Kidney (tissue), 13 donors: ENCODE measurements at regions not wholly inside any gene's neighbourhood (a gene's known extent, or its start where the extent isn't known, plus 50 kb on each side); places are given as distances from the start of the nearest gene placed in this dataset.

Source experiments
- DNase-seq, 5 donors: peaks; one replicate each; pipeline ENCODE4 v3.0.0-alpha.2; 2013 to 2020
- FAIRE-seq: peaks from 2 replicates; lab custom pipeline; 2012; peaks lifted over from hg19 to GRCh38; lab: Jason Lieb, UNC
- H3K27ac ChIP-seq, 2 donors: one replicate each; pipeline ENCODE4 v1.7.0; 2013; ENCODE audit warnings: low read depth in 2 of 2, low read length in 2 of 2, inconsistent platforms in 1 of 2
- H3K27me3 ChIP-seq: one replicate; pipeline ENCODE4 v1.7.1; 2013; ENCODE audit warnings: low read length, inconsistent platforms; ENCODE audit not compliant: control insufficient read depth, insufficient read depth
- H3K36me3 ChIP-seq, 3 donors: one replicate each; pipeline versions ENCODE4 v1.7.0 to v1.7.1; 2013; ENCODE audit warnings: low read length in 3 of 3, control low read depth in 1 of 3, inconsistent platforms in 1 of 3; ENCODE audit not compliant: insufficient read depth in 3 of 3, control insufficient read depth in 2 of 3
- H3K4me1 ChIP-seq, 3 donors: one replicate each; pipeline versions ENCODE4 v1.7.0 to v1.7.1; 2013; ENCODE audit warnings: low read length in 3 of 3, inconsistent platforms in 1 of 3, low read depth in 1 of 3; ENCODE audit not compliant: control insufficient read depth in 2 of 3, insufficient read depth in 2 of 3
- H3K4me3 ChIP-seq, 3 donors: one replicate each; pipeline versions ENCODE4 v1.7.0 to v1.8.1; 2013; ENCODE audit warnings: low read length in 3 of 3, control low read depth in 1 of 3, inconsistent platforms in 1 of 3
- H3K9ac ChIP-seq, 3 donors: one replicate each; pipeline versions ENCODE4 v1.7.0 to v1.7.1; 2013; ENCODE audit warnings: low read length in 3 of 3, control low read depth in 1 of 3, inconsistent platforms in 1 of 3
- H3K9me3 ChIP-seq, 3 donors: one replicate each; pipeline versions ENCODE4 v1.7.0 to v1.7.1; 2013; ENCODE audit warnings: low read length in 3 of 3, control low read depth in 1 of 3, inconsistent platforms in 1 of 3; ENCODE audit not compliant: control insufficient read depth in 2 of 3, insufficient read depth in 1 of 3
- CTCF ChIP-seq: IDR thresholded peaks from 3 replicates; pipeline ENCODE4 v1.5.1; 2012; ENCODE audit warnings: mild to moderate bottlenecking, moderate library complexity, borderline replicate concordance; ENCODE audit not compliant: insufficient read depth; ENCODE audit errors: extremely low read depth
- intact Hi-C: fragments of 100-400 bp; cut with DNase I; formaldehyde crosslinking; loops from one replicate; pipeline ENCODE4 v1.11.1; 2022
- donor health status: control.
- donor health status: control.
- donor health status: control.
- donor health status: control.
- donor health status: control.
- donor health status: DM: yes; HTN: yes; CAD: no.
- donor health status: Normal renal cell carcinoma (clear cell type).

GRCh38 chr12:28611115-28611435 lies 420.8 kb downstream of the CCDC91 start:
- H3K36me3 ChIP-seq: no peaks in the 10 kb centered on the region
- DNase-seq (peak in 1 of 5 donors; percentile 36), FAIRE-seq (no peak)
- no peak overlapping the region for H3K27ac ChIP-seq
- no peak for TF ChIP-seq CTCF
- intact Hi-C loops: no loop called here
- H3K9ac ChIP-seq: no peak overlapping the region
- H3K4me1 ChIP-seq: no peaks in the 10 kb centered on the region
- H3K27me3 ChIP-seq: no peaks in the 10 kb centered on the region
- peaks cover 0 to 14% (median 5%) of the 10 kb centered on the region in 3 donors for H3K9me3 ChIP-seq
- H3K4me3 ChIP-seq: no peak overlapping the region

GRCh38 chr12:28611449-28611848 lies 421.2 kb downstream of the CCDC91 start:
- Histone ChIP-seq H3K27me3 (no peaks in the 10 kb centered on the region), H3K36me3 (no peaks in the 10 kb centered on the region), H3K9me3 (peaks cover 0 to 14% (median 5%) of the 10 kb centered on the region in 3 donors), H3K4me1 (no peaks in the 10 kb centered on the region), H3K27ac (no peak overlapping the region), H3K9ac (no peak overlapping the region), H3K4me3 (no peak overlapping the region)
- no peak for TF ChIP-seq CTCF
- FAIRE-seq: no peak
- intact Hi-C loops: no loop called here
- no peak for DNase-seq

- intact Hi-C loops: no loop called here
- no peak for FAIRE-seq
- TF ChIP-seq CTCF: no peak
Measured at GRCh38 chr12:28618171-28618570, 427.9 kb downstream of the CCDC91 start.

DNA sequence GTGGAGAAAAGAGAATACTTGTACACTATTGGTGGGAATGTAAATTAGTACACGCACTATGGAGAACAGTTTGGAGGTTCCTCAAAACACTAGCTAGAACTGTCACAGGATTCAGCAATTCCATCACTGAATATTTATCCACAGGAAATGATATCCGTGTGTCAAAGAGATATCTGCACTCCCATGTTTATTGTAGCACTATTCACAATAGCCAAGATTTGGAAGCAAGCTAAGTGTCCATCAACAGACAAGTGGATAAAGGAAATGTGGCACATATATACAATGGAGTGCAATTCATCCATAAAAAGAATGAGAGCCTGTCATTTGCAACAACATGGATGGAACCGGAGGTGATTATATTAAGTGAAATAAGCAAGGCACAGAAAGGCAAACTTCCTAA lies 428.5 kb downstream of the CCDC91 start:
- no peak for TF ChIP-seq CTCF
- no peaks in the 10 kb centered on the region for H3K36me3 ChIP-seq
- no peak for DNase-seq
- no peaks in the 10 kb centered on the region for H3K9me3 ChIP-seq
- no peaks in the 10 kb centered on the region for H3K27me3 ChIP-seq
- H3K9ac ChIP-seq: no peak overlapping the region
- no peaks in the 10 kb centered on the region for H3K4me1 ChIP-seq
- H3K27ac ChIP-seq: no peak overlapping the region
- no peak overlapping the region for H3K4me3 ChIP-seq
- no peak for FAIRE-seq
- intact Hi-C loops: no loop called here

More at GRCh38 chr12:28618171-28618570, 427.9 kb downstream of the CCDC91 start:
- no peak overlapping the region for H3K9ac ChIP-seq
- H3K4me1 ChIP-seq: no peaks in the 10 kb centered on the region
- no peaks in the 10 kb centered on the region for H3K36me3 ChIP-seq
- no peak overlapping the region for H3K27ac ChIP-seq
- no peaks in the 10 kb centered on the region for H3K27me3 ChIP-seq
- H3K9me3 ChIP-seq: no peaks in the 10 kb centered on the region
- no peak for DNase-seq
- H3K4me3 ChIP-seq: no peak overlapping the region
